IMR-90 (cell line): ENCODE measurements at regions not wholly inside any gene's neighbourhood (a gene's known extent, or its start where the extent isn't known, plus 50 kb on each side); places are given as distances from the start of the nearest gene placed in this dataset.

Experiments used
- ATAC-seq: fragments of 200-7000 bp; cut with Tn5 transposase; 2 replicates; pipeline ENCODE4 v1.9.1; 2020; ENCODE audit warnings: low read depth, mild to moderate bottlenecking, moderate library complexity
- BruUV-seq: library from RNA; stranded (reverse); fragments of 400-500 nt; replicated peaks from 2 replicates; lab custom pipeline; 2021; lab: Mats Ljungman, UMichigan
- CTCF ChIA-PET: fragments of 300-600 bp; formaldehyde crosslinking; extraction: SDS; loops from one replicate; lab custom pipeline; 2021; ENCODE audit warnings: antibody characterized with exemption; lab: Yijun Ruan, JAX
- POLR2A ChIA-PET: fragments of 300-600 bp; sonication (Branson Sonifier 250); formaldehyde crosslinking; loops from one replicate; lab custom pipeline; 2022; ENCODE audit warnings: antibody characterized with exemption; ENCODE audit not compliant: unreplicated experiment; lab: Charles Lee
- DNase-seq: peaks from one replicate; pipeline ENCODE4 v3.0.0; 2013
- H2AFZ ChIP-seq: replicated peaks from 2 replicates; pipeline ENCODE3; 2013; ENCODE audit warnings: low read length, mild to moderate bottlenecking; ENCODE audit not compliant: poor library complexity
- H2AK5ac ChIP-seq: 2 replicates; pipeline ENCODE4 v1.6.1; 2013; ENCODE audit warnings: low read depth, low read length, inconsistent platforms
- H2AK9ac ChIP-seq: replicated peaks from 2 replicates; pipeline ENCODE3; 2013; ENCODE audit warnings: mild to moderate bottlenecking, low read depth, low read length, moderate library complexity; ENCODE audit not compliant: poor library complexity
- H2BK120ac ChIP-seq: 2 replicates; pipeline ENCODE4 v1.6.1; 2013; ENCODE audit warnings: low read depth, low read length, inconsistent platforms
- H2BK15ac ChIP-seq: 3 replicates; pipeline ENCODE4 v1.6.1; 2013; ENCODE audit warnings: low read depth, low read length, inconsistent platforms
- H2BK20ac ChIP-seq: 2 replicates; pipeline ENCODE4 v1.6.1; 2013; ENCODE audit warnings: low read depth, mild to moderate bottlenecking, inconsistent platforms, low read length, moderate library complexity
- H2BK5ac ChIP-seq: 2 replicates; pipeline ENCODE4 v1.6.1; 2013; ENCODE audit warnings: mild to moderate bottlenecking, low read depth, low read length, inconsistent platforms; ENCODE audit not compliant: poor library complexity, severe bottlenecking
- H3K14ac ChIP-seq: replicated peaks from 2 replicates; pipeline ENCODE4 v1.6.1; 2013; ENCODE audit warnings: low read depth, low read length, inconsistent platforms
- H3K18ac ChIP-seq: 2 replicates; pipeline ENCODE4 v1.6.1; 2013; ENCODE audit warnings: low read depth, low read length, control low read depth
- H3K23ac ChIP-seq: 2 replicates; pipeline ENCODE4 v1.6.1; 2013; ENCODE audit warnings: low read depth, low read length, inconsistent platforms
- H3K27ac ChIP-seq: 2 replicates; pipeline ENCODE4 v1.5.1; 2013; ENCODE audit warnings: mild to moderate bottlenecking, control low read depth, low read length; ENCODE audit not compliant: insufficient read depth
- H3K27me3 ChIP-seq: 2 replicates; pipeline ENCODE4 v1.6.1; 2013; ENCODE audit warnings: low read length; ENCODE audit not compliant: control insufficient read depth, insufficient read depth
- H3K36me3 ChIP-seq: 2 replicates; pipeline ENCODE4 v1.6.1; 2013; ENCODE audit warnings: low read length, mixed read lengths; ENCODE audit not compliant: control insufficient read depth, insufficient read depth
- H3K4ac ChIP-seq: 2 replicates; pipeline ENCODE4 v1.6.1; 2013; ENCODE audit warnings: low read depth, low read length, inconsistent platforms
- H3K4me1 ChIP-seq: 2 replicates; pipeline ENCODE4 v1.6.1; 2013; ENCODE audit warnings: low read length, mixed read lengths; ENCODE audit not compliant: control insufficient read depth, insufficient read depth
- H3K4me2 ChIP-seq: 2 replicates; pipeline ENCODE4 v1.6.1; 2013; ENCODE audit warnings: low read depth, mild to moderate bottlenecking, control low read depth, low read length, moderate library complexity
- H3K4me3 ChIP-seq: 2 replicates; pipeline ENCODE4 v1.5.1; 2013; ENCODE audit warnings: low read depth, mild to moderate bottlenecking, control low read depth, low read length, moderate library complexity; ENCODE audit not compliant: insufficient read depth
- H3K56ac ChIP-seq: 2 replicates; pipeline ENCODE4 v1.6.1; 2013; ENCODE audit warnings: low read length, inconsistent platforms; ENCODE audit not compliant: insufficient read depth; ENCODE audit errors: extremely low read depth
- H3K79me1 ChIP-seq, 2 experiments: 2 replicates each; pipeline ENCODE4 v1.6.1; 2013; ENCODE audit warnings: low read length in 2 of 2, inconsistent platforms in 1 of 2, low read depth in 1 of 2
- H3K9ac ChIP-seq: 2 replicates; pipeline ENCODE4 v1.6.1; 2013; ENCODE audit warnings: low read depth, low read length, control low read depth
- H3K9me1 ChIP-seq: 2 replicates; pipeline ENCODE4 v1.6.1; 2013; ENCODE audit warnings: low read length, inconsistent platforms; ENCODE audit not compliant: insufficient read depth
- H3K9me3 ChIP-seq: 2 replicates; pipeline ENCODE4 v1.6.1; 2013; ENCODE audit warnings: low read length; ENCODE audit not compliant: control insufficient read depth, insufficient read depth
- H4K20me1 ChIP-seq: 2 replicates; pipeline ENCODE4 v1.6.1; 2013; ENCODE audit warnings: low read length, inconsistent platforms; ENCODE audit not compliant: insufficient read depth
- H4K5ac ChIP-seq: 2 replicates; pipeline ENCODE4 v1.6.1; 2013; ENCODE audit warnings: mild to moderate bottlenecking, low read depth, low read length, control low read depth
- H4K8ac ChIP-seq, 2 experiments: 2 replicates each; pipeline ENCODE4 v1.6.1; 2013; ENCODE audit warnings: low read depth in 2 of 2, low read length in 2 of 2, control low read depth in 1 of 2, inconsistent platforms in 1 of 2
- H4K91ac ChIP-seq: 2 replicates; pipeline ENCODE4 v1.6.1; 2013; ENCODE audit warnings: low read depth, low read length, inconsistent platforms; ENCODE audit not compliant: insufficient read depth
- BHLHE40 ChIP-seq: fragments of 150-350 bp; IDR thresholded peaks from 2 replicates; pipeline ENCODE4 v1.6.1; 2016; ENCODE audit warnings: mild to moderate bottlenecking, low read depth, low read length
- CEBPB ChIP-seq: IDR thresholded peaks from 2 replicates; pipeline ENCODE4 v1.6.1; 2012; ENCODE audit warnings: low read depth, low read length, improper control_type of control experiment
- CHD1 ChIP-seq: IDR thresholded peaks from 2 replicates; pipeline ENCODE4 v1.6.1; 2012; ENCODE audit warnings: low read depth, low read length, improper control_type of control experiment
- CTCF ChIP-seq: conservative IDR thresholded peaks from 2 replicates; pipeline ENCODE4 v1.5.1; 2012; ENCODE audit warnings: mild to moderate bottlenecking, low read depth, low read length, improper control_type of control experiment
- ELK1 ChIP-seq: fragments of 150-350 bp; IDR thresholded peaks from 2 replicates; pipeline ENCODE4 v1.6.1; 2016; ENCODE audit warnings: low read depth, mild to moderate bottlenecking, low read length, moderate library complexity, borderline replicate concordance
- FOS ChIP-seq: fragments of 150-350 bp; IDR thresholded peaks from 2 replicates; pipeline ENCODE4 v1.6.1; 2016; ENCODE audit warnings: low read depth, low read length
- MAFK ChIP-seq: IDR thresholded peaks from 2 replicates; pipeline ENCODE4 v1.6.1; 2012; ENCODE audit warnings: low read depth, low read length, improper control_type of control experiment
- MAZ ChIP-seq: IDR thresholded peaks from 2 replicates; pipeline ENCODE4 v1.6.1; 2012; ENCODE audit warnings: low read depth, mild to moderate bottlenecking, low read length, improper control_type of control experiment, moderate library complexity, borderline replicate concordance
- MXI1 ChIP-seq: IDR thresholded peaks from 2 replicates; pipeline ENCODE4 v1.6.1; 2012; ENCODE audit warnings: low read depth, mild to moderate bottlenecking, low read length, moderate library complexity, borderline replicate concordance
- POLR2A ChIP-seq: IDR thresholded peaks from 2 replicates; pipeline ENCODE4 v1.6.1; 2012; ENCODE audit warnings: mild to moderate bottlenecking, low read depth, low read length
- RAD21 ChIP-seq: IDR thresholded peaks from 2 replicates; pipeline ENCODE4 v1.6.1; 2012; ENCODE audit warnings: low read length, improper control_type of control experiment
- RCOR1 ChIP-seq: IDR thresholded peaks from 2 replicates; pipeline ENCODE4 v1.6.1; 2012; ENCODE audit warnings: mild to moderate bottlenecking, low read length, improper control_type of control experiment; ENCODE audit not compliant: insufficient replicate concordance
- RFX5 ChIP-seq: IDR thresholded peaks from 2 replicates; pipeline ENCODE4 v1.8.0; 2012; ENCODE audit warnings: low read depth, mild to moderate bottlenecking, low read length, moderate library complexity
- USF2 ChIP-seq: fragments of 150-350 bp; IDR thresholded peaks from 2 replicates; pipeline ENCODE4 v1.6.1; 2017; ENCODE audit warnings: mild to moderate bottlenecking, antibody characterized with exemption, low read length, low read depth
- WGBS, 2 experiments: methylation state at CpG; one replicate each; pipeline versions ENCODE4 v1.1.5 to v1.1.7; 2013; ENCODE audit warnings: missing lambda C conversion rate in 2 of 2; ENCODE audit not compliant: insufficient read length in 1 of 2; ENCODE audit errors: extremely low coverage in 2 of 2; 5-methylcytosine and 5-hydroxymethylcytosine counted together
- dilution Hi-C: fragments of 300-500 bp; cut with HindIII; formaldehyde crosslinking; loops from one replicate; pipeline ENCODE4 v1.14.3; 2018; ENCODE audit warnings: low sequenced_read_pairs; ENCODE audit not compliant: unreplicated experiment
- in situ Hi-C: fragments of 300-500 bp; cut with MboI; formaldehyde crosslinking; loops from 3 replicates; pipeline ENCODE4 v1.14.3; 2019; ENCODE audit warnings: low sequenced_read_pairs, inconsistent platforms, mixed read lengths
- intact Hi-C: fragments of 100-400 bp; cut with micrococcal nuclease; formaldehyde crosslinking; loops from 2 replicates; pipeline ENCODE4 v1.10.0; 2022

DNA sequence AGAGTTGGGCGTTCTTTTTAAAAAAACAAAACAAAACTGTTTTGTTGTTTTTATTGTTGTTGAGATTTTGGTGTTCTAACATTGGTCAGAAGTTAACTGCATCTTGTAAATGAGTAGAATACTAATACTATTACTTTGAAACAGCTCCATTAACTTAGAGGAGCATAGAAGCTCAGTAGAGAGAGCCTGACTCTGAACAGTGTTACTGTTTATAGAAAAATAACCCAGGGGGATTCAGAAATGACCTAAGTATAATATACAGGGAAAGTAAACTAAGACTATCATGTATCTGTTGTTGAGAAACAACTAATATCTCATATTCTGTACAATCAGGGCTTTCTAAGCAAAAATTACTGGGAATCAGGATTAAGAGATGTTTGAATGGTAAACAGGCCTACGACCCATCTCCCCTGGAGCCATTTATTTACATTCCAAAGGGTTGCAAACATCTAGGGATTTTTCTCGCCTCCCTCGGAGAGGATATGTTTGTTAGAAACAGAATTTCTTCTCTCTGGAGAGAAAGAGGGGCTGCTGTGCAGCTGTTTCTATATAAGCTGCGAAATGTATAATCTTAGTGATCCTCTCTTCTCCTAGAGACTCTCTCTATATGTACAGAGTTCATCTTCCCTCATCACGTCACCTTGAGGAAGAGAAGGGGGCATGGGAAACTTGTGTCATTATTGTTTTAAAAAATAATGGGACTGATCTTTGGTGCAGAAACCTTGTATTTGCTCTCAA lies 827.5 kb upstream of the DPPA4 start:
- H4K8ac ChIP-seq: peak overlapping the region in 1 of 2 experiments; percentile 61; a peak in 1 of 4 replicates
- BruUV-seq: no TSS peak
- H2AK9ac ChIP-seq: no peak overlapping the region
- peak overlapping the region; percentile 53 for H2BK5ac ChIP-seq
- WGBS, 2 experiments: 60% methylated on average over 1 of the region's 6 CpGs; no CpG with 5 or more reads in 1 of the 2 experiments
- H2BK120ac ChIP-seq: no peak overlapping the region
- H3K18ac ChIP-seq: peak overlapping the region; percentile 74; the same call in 1 of the 2 replicates
- no peaks in the 10 kb centered on the region for H4K20me1 ChIP-seq
- ChIA-PET POLR2A (no interaction called here), CTCF (interaction anchor here (0.6 to 1.1 kb wide), 6 partner anchors 10 to 916 kb away, joined by 3 to 6 read pairs (median 3); no protein-coding TSS in a partner anchor)
- peak; percentile 25 for DNase-seq
- H4K91ac ChIP-seq: no peak overlapping the region
- intact Hi-C loops: loop anchor here (10.0 kb wide), 1 partner anchor 220 kb away; no protein-coding TSS in a partner anchor
- H3K14ac ChIP-seq: no peak overlapping the region; the same call in 1 of the 2 replicates
- no peak overlapping the region for H2AK5ac ChIP-seq
- dilution Hi-C loops: no loop called here
- no peak overlapping the region for H2AFZ ChIP-seq
- peaks cover 3% of the 10 kb centered on the region; the same call in 1 of the 2 replicates for H3K9me1 ChIP-seq
- H3K27ac ChIP-seq: no peak overlapping the region
- H3K9ac ChIP-seq: no peak overlapping the region
- 0 out of 2 replicates have a peak overlapping the region, but pooled peaks have one; percentile 33 for H2BK20ac ChIP-seq
- peaks cover 2% of the 10 kb centered on the region; the same call in 1 of the 2 replicates for H3K4me1 ChIP-seq
- H3K23ac ChIP-seq: no peak overlapping the region
- TF ChIP-seq RCOR1: no peak
- TF ChIP-seq RAD21: no peak
- no peak for TF ChIP-seq CEBPB
- TF ChIP-seq FOS: no peak
- no peak for TF ChIP-seq ELK1
- TF ChIP-seq BHLHE40: no peak
- TF ChIP-seq USF2: no peak
- no peak for TF ChIP-seq POLR2A
- TF ChIP-seq CHD1: no peak
- no peak for TF ChIP-seq MAFK
- no peak for TF ChIP-seq MXI1
- TF ChIP-seq CTCF: no peak
- no peak for TF ChIP-seq MAZ
- TF ChIP-seq RFX5: no peak
- no peak overlapping the region for H3K4ac ChIP-seq
- no peak overlapping the region; the same call in 1 of the 2 replicates for H4K5ac ChIP-seq
- H3K36me3 ChIP-seq: no peaks in the 10 kb centered on the region
- H3K56ac ChIP-seq: no peak overlapping the region
- H2BK15ac ChIP-seq: no peak overlapping the region
- peak; percentile 81 for ATAC-seq
- peak overlapping the region; percentile 66; the same call in 1 of the 2 replicates for H3K4me2 ChIP-seq
- H3K79me1 ChIP-seq: no peaks in the 10 kb centered on the region
- in situ Hi-C loops: no loop called here
- H3K9me3 ChIP-seq: no peaks in the 10 kb centered on the region
- no peaks in the 10 kb centered on the region for H3K27me3 ChIP-seq
- no peak overlapping the region for H3K4me3 ChIP-seq
